C4-2B (cell line): ENCODE measurements at regions not wholly inside any gene's neighbourhood (a gene's known extent, or its start where the extent isn't known, plus 50 kb on each side); places are given as distances from the start of the nearest gene placed in this dataset.

ENCODE experiments used
- H3K27ac ChIP-seq: fragments of 450-650 bp; 2 replicates; pipeline ENCODE4 v1.5.1; 2017
- CTCF ChIP-seq: fragments of 450-650 bp; conservative IDR thresholded peaks from 2 replicates; pipeline ENCODE4 v1.5.1; 2017; ENCODE audit warnings: mild to moderate bottlenecking
- ZFX ChIP-seq: fragments of 450-650 bp; IDR thresholded peaks from 2 replicates; pipeline ENCODE4 v1.6.1; 2017

- peak overlapping the region; percentile 30; the same call in 1 of the 2 replicates for H3K27ac ChIP-seq
- no peak for TF ChIP-seq ZFX
- TF ChIP-seq CTCF: no peak
Measured at GRCh38 chr13:34148359-34148758, 330.4 kb downstream of the RFC3 start.

- peak overlapping the region; percentile 46; the same call in 1 of the 2 replicates for H3K27ac ChIP-seq
- TF ChIP-seq ZFX: no peak
- TF ChIP-seq CTCF: no peak
Measured at GRCh38 chr13:34151885-34152284, 333.9 kb downstream of the RFC3 start.

- TF ChIP-seq CTCF (no peak), ZFX (no peak)
- H3K27ac ChIP-seq: peak overlapping the region; percentile 46; the same call in 1 of the 2 replicates
Measured at GRCh38 chr13:34152409-34152808, 334.5 kb downstream of the RFC3 start.

- H3K27ac ChIP-seq: peak overlapping the region; percentile 8; the same call in 1 of the 2 replicates
- TF ChIP-seq ZFX: no peak
- no peak for TF ChIP-seq CTCF
Measured at GRCh38 chr13:34152996-34153395, 335.0 kb downstream of the RFC3 start.

GRCh38 chr13:34153428-34154180 is 335.7 kb downstream of the RFC3 start:
- peak overlapping the region; percentile 8; the same call in 1 of the 2 replicates for H3K27ac ChIP-seq
- TF ChIP-seq CTCF (no peak), ZFX (no peak)

- H3K27ac ChIP-seq: no peak overlapping the region; the same call in 1 of the 2 replicates
- TF ChIP-seq ZFX: no peak
Measured at GRCh38 chr13:34155931-34156607, 338.1 kb downstream of the RFC3 start.

- TF ChIP-seq CTCF (no peak), ZFX (no peak)
- no peak overlapping the region for H3K27ac ChIP-seq
Measured at GRCh38 chr13:34156841-34157365, 339.0 kb downstream of the RFC3 start.
